ENCODE measurements at regions not wholly inside any gene's neighbourhood (a gene's known extent, or its start where the extent isn't known, plus 50 kb on each side); places are given as distances from the start of the nearest gene placed in this dataset.
A peak's percentile ranks its signal among the peaks of the same experiment; 100 is the strongest.

- ATAC-seq (ENCODE audit: insufficient read depth, low read depth): peak; percentile 86
- Histone ChIP-seq H3K27ac (ENCODE audit: low read length) (peak overlapping the region; percentile 61), H3K79me2 (ENCODE audit: insufficient read depth, low read length) (no peaks in the 10 kb centered on the region), H3K36me3 (ENCODE audit: insufficient read depth, low read length) (no peaks in the 10 kb centered on the region), H4K20me1 (ENCODE audit: insufficient read depth, low read length) (no peaks in the 10 kb centered on the region), H3K4me3 (ENCODE audit: low read depth in 1 of 2, low read length in 2 of 2) (peak overlapping the region in 1 of 2 experiments; percentile 13; a peak in 1 of 4 replicates), H3K4me2 (ENCODE audit: insufficient read depth, low read length) (peak overlapping the region; percentile 50), H3K4me1 (ENCODE audit: insufficient read depth, low read length) (peaks cover 29% of the 10 kb centered on the region), H2AFZ (ENCODE audit: low read depth, low read length) (no peak overlapping the region), H3K9ac (ENCODE audit: low read depth, low read length) (no peak overlapping the region), H3K9me3 (ENCODE audit: insufficient read depth, low read length, severe bottlenecking) (no peaks in the 10 kb centered on the region), H3K27me3 (ENCODE audit: insufficient read depth, low read length, poor library complexity) (no peaks in the 10 kb centered on the region)
- peak; percentile 53 for DNase-seq
- TF ChIP-seq CTCF (IDR thresholded peaks at IDR 0.05; ENCODE audit: borderline replicate concordance, extremely low read depth, low read length, poor library complexity, severe bottlenecking) (no peak), EZH2 (IDR thresholded peaks at IDR 0.05; ENCODE audit: borderline replicate concordance, low read depth, low read length, severe bottlenecking) (no peak)
Observed at GRCh38 chr14:56423544-56423943, 156.1 kb upstream of the TMEM260 start.

- TF ChIP-seq EZH2 (IDR thresholded peaks at IDR 0.05; ENCODE audit: borderline replicate concordance, low read depth, low read length, severe bottlenecking): no peak
- TF ChIP-seq CTCF (IDR thresholded peaks at IDR 0.05; ENCODE audit: borderline replicate concordance, extremely low read depth, low read length, poor library complexity, severe bottlenecking): no peak
- Histone ChIP-seq H3K4me1 (ENCODE audit: insufficient read depth, low read length) (no peaks in the 10 kb centered on the region), H2AFZ (ENCODE audit: low read depth, low read length) (no peak overlapping the region), H3K4me2 (ENCODE audit: insufficient read depth, low read length) (no peak overlapping the region), H3K9ac (ENCODE audit: low read depth, low read length) (no peak overlapping the region), H3K36me3 (ENCODE audit: insufficient read depth, low read length) (no peaks in the 10 kb centered on the region), H3K79me2 (ENCODE audit: insufficient read depth, low read length) (no peaks in the 10 kb centered on the region), H3K9me3 (ENCODE audit: insufficient read depth, low read length, severe bottlenecking) (peaks cover 11% of the 10 kb centered on the region), H3K27me3 (ENCODE audit: insufficient read depth, low read length, poor library complexity) (no peaks in the 10 kb centered on the region), H3K4me3 (ENCODE audit: low read depth in 1 of 2, low read length in 2 of 2) (no peak overlapping the region), H3K27ac (ENCODE audit: low read length) (no peak overlapping the region), H4K20me1 (ENCODE audit: insufficient read depth, low read length) (no peaks in the 10 kb centered on the region)
- ATAC-seq (ENCODE audit: insufficient read depth, low read depth) (no peak), DNase-seq (no peak)
Observed at GRCh38 chr14:56431013-56431412, 148.6 kb upstream of the TMEM260 start.

GRCh38 chr14:56449670-56450213 is 129.9 kb upstream of the TMEM260 start:
- H4K20me1 ChIP-seq (ENCODE audit: insufficient read depth, low read length): no peaks in the 10 kb centered on the region
- no peaks in the 10 kb centered on the region for H3K79me2 ChIP-seq (ENCODE audit: insufficient read depth, low read length)
- H3K27ac ChIP-seq (ENCODE audit: low read length): no peak overlapping the region
- H3K4me3 ChIP-seq (ENCODE audit: low read depth in 1 of 2, low read length in 2 of 2): no peak overlapping the region
- no peak overlapping the region for H3K4me2 ChIP-seq (ENCODE audit: insufficient read depth, low read length)
- no peaks in the 10 kb centered on the region for H3K36me3 ChIP-seq (ENCODE audit: insufficient read depth, low read length)
- H3K9me3 ChIP-seq (ENCODE audit: insufficient read depth, low read length, severe bottlenecking): peaks cover 11% of the 10 kb centered on the region
- DNase-seq (no peak), ATAC-seq (ENCODE audit: insufficient read depth, low read depth) (no peak)
- H3K27me3 ChIP-seq (ENCODE audit: insufficient read depth, low read length, poor library complexity): no peaks in the 10 kb centered on the region
- H3K9ac ChIP-seq (ENCODE audit: low read depth, low read length): no peak overlapping the region
- no peak overlapping the region for H2AFZ ChIP-seq (ENCODE audit: low read depth, low read length)
- no peaks in the 10 kb centered on the region for H3K4me1 ChIP-seq (ENCODE audit: insufficient read depth, low read length)
- no peak for TF ChIP-seq CTCF (IDR thresholded peaks at IDR 0.05; ENCODE audit: borderline replicate concordance, extremely low read depth, low read length, poor library complexity, severe bottlenecking)
- TF ChIP-seq EZH2 (IDR thresholded peaks at IDR 0.05; ENCODE audit: borderline replicate concordance, low read depth, low read length, severe bottlenecking): no peak

All from DND-41 (cell line).